ENCODE measurements at regions not wholly inside any gene's neighbourhood (a gene's known extent, or its start where the extent isn't known, plus 50 kb on each side); places are given as distances from the start of the nearest gene placed in this dataset.
"Not testable (repeated sequence)": the region's sequence is repeated elsewhere in the genome, so short reads cannot be mapped to it uniquely, and the experiment has no call there.

- no peak for DNase-seq
These were observed 669.3 kb upstream of the LRRN3 start for GRCh38 chr7:110421490-110422241.

GRCh38 chr7:110432061-110432553, 658.8 kb upstream of the LRRN3 start:
- DNase-seq, result no peak

- not testable (repeated sequence) for DNase-seq
These were observed 652.0 kb upstream of the LRRN3 start for GRCh38 chr7:110438926-110439325.

- DNase-seq, result no peak
These were observed 648.5 kb upstream of the LRRN3 start for GRCh38 chr7:110442381-110442837.

- DNase-seq, result no peak
These were observed 644.3 kb upstream of the LRRN3 start for GRCh38 chr7:110446658-110447057.

GRCh38 chr7:110448918-110449317, 642.0 kb upstream of the LRRN3 start:
- no peak for DNase-seq

GRCh38 chr7:110454713-110455112, 636.2 kb upstream of the LRRN3 start:
- DNase-seq, result no peak

GRCh38 chr7:110461621-110462020, 629.3 kb upstream of the LRRN3 start:
- no peak for DNase-seq

GRCh38 chr7:110470420-110470819, 620.5 kb upstream of the LRRN3 start:
- DNase-seq, result peak; percentile 85

- DNase-seq, result not testable (repeated sequence)
These were observed 618.5 kb upstream of the LRRN3 start for GRCh38 chr7:110472419-110472818.

GRCh38 chr7:110480964-110481363, 610.0 kb upstream of the LRRN3 start:
- DNase-seq, result no peak

- no peak for DNase-seq
These were observed 607.4 kb upstream of the LRRN3 start for GRCh38 chr7:110483553-110483952.

GRCh38 chr7:110484356-110484755, 606.6 kb upstream of the LRRN3 start:
- DNase-seq, result no peak

- no peak for DNase-seq
These were observed 604.4 kb upstream of the LRRN3 start for GRCh38 chr7:110486549-110486948.

- no peak for DNase-seq
These were observed 588.0 kb upstream of the LRRN3 start for GRCh38 chr7:110502888-110503465.

- peak; percentile 53 for DNase-seq
These were observed 583.6 kb upstream of the LRRN3 start for GRCh38 chr7:110507369-110507768.

GRCh38 chr7:110507832-110508231, 583.1 kb upstream of the LRRN3 start:
- DNase-seq, result peak; percentile 62

GRCh38 chr7:110514975-110515551, 575.9 kb upstream of the LRRN3 start:
- DNase-seq, result not testable (repeated sequence)

GRCh38 chr7:110519851-110520250, 571.1 kb upstream of the LRRN3 start:
- DNase-seq, result no peak

- DNase-seq, result no peak
These were observed 569.5 kb upstream of the LRRN3 start for GRCh38 chr7:110521357-110521911.

- peak; percentile 19 for DNase-seq
These were observed 568.7 kb upstream of the LRRN3 start for GRCh38 chr7:110522061-110522760.

GRCh38 chr7:110522761-110523200, 568.1 kb upstream of the LRRN3 start:
- peak; percentile 79 for DNase-seq

GRCh38 chr7:110529175-110529574, 561.8 kb upstream of the LRRN3 start:
- no peak for DNase-seq

All from DMS153 (cell line).